ENCODE measurements at regions not wholly inside any gene's neighbourhood (a gene's known extent, or its start where the extent isn't known, plus 50 kb on each side); places are given as distances from the start of the nearest gene placed in this dataset.

DNA sequence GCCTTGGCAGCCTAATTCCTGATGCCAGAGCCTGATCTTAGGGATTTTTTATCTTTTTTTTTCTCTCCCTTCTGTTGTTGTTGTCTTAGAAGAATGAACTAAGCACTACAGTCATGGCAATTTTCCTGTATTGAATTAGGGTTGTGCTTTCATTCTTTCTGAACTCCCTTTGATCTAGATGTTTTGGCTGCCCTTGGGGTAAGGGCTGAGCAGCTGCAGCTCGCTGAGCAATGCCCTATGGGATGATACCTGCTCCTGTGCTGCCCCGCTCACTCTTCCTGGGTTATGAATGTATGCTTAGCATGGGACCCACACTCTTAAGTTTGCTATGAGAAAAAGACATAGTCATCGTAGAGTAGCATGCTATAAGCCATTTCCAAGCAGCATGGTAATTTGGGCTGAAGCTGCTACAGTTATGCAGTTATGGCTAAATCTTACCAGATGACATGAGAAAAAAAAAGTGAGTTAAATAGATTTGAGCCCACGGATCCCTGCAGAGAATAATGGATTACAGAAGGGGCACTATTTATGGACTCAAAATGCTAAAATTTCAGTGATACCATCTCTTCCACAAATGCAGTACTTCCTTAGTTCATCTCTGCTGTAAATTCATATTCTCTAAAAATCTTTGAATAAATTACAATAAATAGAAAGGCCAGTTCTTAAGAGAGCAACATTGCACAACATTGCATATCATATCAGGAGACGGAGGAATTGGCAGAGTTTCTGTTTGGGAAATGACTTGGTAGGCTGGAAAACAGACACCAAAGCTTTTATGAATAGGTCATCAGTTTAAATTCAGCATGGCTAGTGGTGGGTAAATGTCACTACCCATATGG lies 79.2 kb upstream of the PTHLH start:
- Histone ChIP-seq H2AK9ac (replicated peaks; ENCODE audit: low read depth, low read length, poor library complexity) (no peak overlapping the region), H3K4me2 (ENCODE audit: low read depth, low read length) (no peak overlapping the region), H4K91ac (ENCODE audit: insufficient read depth, low read depth, low read length) (no peak overlapping the region), H3K18ac (ENCODE audit: low read depth, low read length) (no peak overlapping the region), H2AFZ (replicated peaks; ENCODE audit: low read length, poor library complexity) (no peak overlapping the region), H3K79me1 (ENCODE audit: low read depth in 1 of 2, low read length in 2 of 2) (no peaks in the 10 kb centered on the region), H2AK5ac (ENCODE audit: low read depth, low read length) (no peak overlapping the region), H4K8ac (ENCODE audit: low read depth in 2 of 2, low read length in 2 of 2) (no peak overlapping the region), H4K20me1 (ENCODE audit: insufficient read depth, low read length) (no peaks in the 10 kb centered on the region), H2BK120ac (ENCODE audit: low read depth, low read length) (no peak overlapping the region), H3K23ac (ENCODE audit: low read depth, low read length) (no peak overlapping the region), H4K5ac (ENCODE audit: low read depth, low read length) (no peak overlapping the region), H3K14ac (replicated peaks; ENCODE audit: low read depth, low read length) (no peak overlapping the region), H2BK15ac (ENCODE audit: low read depth, low read length) (no peak overlapping the region), H3K9me3 (ENCODE audit: control insufficient read depth, insufficient read depth, low read length) (no peaks in the 10 kb centered on the region), H3K9ac (ENCODE audit: low read depth, low read length) (no peak overlapping the region), H3K36me3 (ENCODE audit: control insufficient read depth, insufficient read depth, low read length) (no peaks in the 10 kb centered on the region), H3K9me1 (ENCODE audit: insufficient read depth, low read length) (no peaks in the 10 kb centered on the region), H3K27me3 (ENCODE audit: control insufficient read depth, insufficient read depth, low read length) (no peaks in the 10 kb centered on the region; the same call in 1 of the 2 replicates), H2BK20ac (ENCODE audit: low read depth, low read length) (no peak overlapping the region), H3K56ac (ENCODE audit: extremely low read depth, insufficient read depth, low read length) (no peak overlapping the region), H3K4ac (ENCODE audit: low read depth, low read length) (no peak overlapping the region), H3K27ac (ENCODE audit: insufficient read depth, low read length) (no peak overlapping the region), H3K4me1 (ENCODE audit: control insufficient read depth, insufficient read depth, low read length) (peaks cover 3% of the 10 kb centered on the region; the same call in 1 of the 2 replicates), H2BK5ac (ENCODE audit: low read depth, low read length, poor library complexity, severe bottlenecking) (no peak overlapping the region), H3K4me3 (ENCODE audit: insufficient read depth, low read depth, low read length) (no peak overlapping the region)
- 70% methylated on average over 2 of the region's 5 CpGs; no CpG with 5 or more reads in 1 of the 2 experiments for WGBS, 2 experiments (ENCODE audit: extremely low coverage in 2 of 2, insufficient read length in 1 of 2)
- ChIA-PET CTCF (interaction anchor here (0.6 kb wide), 1 partner anchor 8 kb away, joined by 3 read pairs; no protein-coding TSS in a partner anchor), POLR2A (ENCODE audit: unreplicated experiment) (no interaction called here)
- ATAC-seq (ENCODE audit: low read depth) = peak; percentile 51
- TF ChIP-seq CEBPB (IDR thresholded peaks at IDR 0.05; ENCODE audit: low read depth, low read length) (peak; percentile 88), MAFK (IDR thresholded peaks at IDR 0.05; ENCODE audit: low read depth, low read length) (no peak)
- BruUV-seq (replicated peaks) = no TSS peak
- DNase-seq = peak; percentile 72
- in situ Hi-C loops (cut with MboI; ENCODE audit: low sequenced_read_pairs) = no loop called here
- intact Hi-C loops (cut with micrococcal nuclease) = no loop called here
- dilution Hi-C loops (cut with HindIII; ENCODE audit: low sequenced_read_pairs, unreplicated experiment) = no loop called here

Measured in IMR-90 (cell line).